ENCODE measurements at regions not wholly inside any gene's neighbourhood (a gene's known extent, or its start where the extent isn't known, plus 50 kb on each side); places are given as distances from the start of the nearest gene placed in this dataset.
"Not testable (repeated sequence)": the region's sequence is repeated elsewhere in the genome, so short reads cannot be mapped to it uniquely, and the experiment has no call there.

DNA sequence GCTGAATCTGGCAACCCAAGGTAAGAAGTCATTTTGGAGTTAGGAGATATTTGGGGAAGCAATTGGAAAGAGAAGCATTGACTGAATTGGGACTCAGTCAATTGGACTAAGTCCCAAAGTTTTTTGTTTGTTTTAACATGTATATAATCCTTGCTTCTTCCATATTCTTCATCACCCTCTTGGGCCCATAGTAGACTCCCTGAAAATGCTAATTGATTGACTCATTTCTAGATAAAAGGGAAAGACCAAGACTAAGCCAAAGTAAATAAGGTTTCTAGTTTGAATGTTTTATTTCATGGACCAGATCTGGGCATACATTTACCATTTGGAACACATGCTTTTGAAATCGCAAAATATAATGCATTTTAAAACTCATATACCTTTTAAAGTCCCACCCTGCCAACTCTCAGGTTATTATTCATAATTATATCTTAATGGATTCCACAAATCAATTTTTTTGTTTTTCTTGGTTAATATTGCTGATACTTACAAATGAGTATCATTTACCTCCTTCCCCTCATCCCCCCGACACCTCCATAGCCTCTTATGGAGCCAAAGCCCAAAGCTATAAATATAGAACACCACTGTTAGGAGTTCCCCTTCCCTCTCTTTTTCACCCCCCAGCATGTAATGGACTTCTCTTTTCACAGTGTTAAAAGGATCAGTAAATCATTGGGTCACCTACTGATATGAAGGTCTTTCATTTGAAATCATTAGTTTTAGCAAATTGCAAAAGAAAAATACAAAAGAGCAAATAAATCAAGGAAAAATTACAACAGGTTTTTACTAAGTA lies 674.0 kb upstream of the SOX9 start:
- Histone ChIP-seq H3K4me1 (peaks cover 9% of the 10 kb centered on the region), H3K9me3 (no peaks in the 10 kb centered on the region), H3K27ac (no peak overlapping the region), H3K4me3 (no peak overlapping the region), H3K27me3 (no peaks in the 10 kb centered on the region), H3K36me3 (no peaks in the 10 kb centered on the region)
- TF ChIP-seq EP300 (IDR thresholded peaks at IDR 0.05): no peak
- TF ChIP-seq POLR2A (IDR thresholded peaks at IDR 0.05): no peak
- no peak for TF ChIP-seq POLR2AphosphoS5 (IDR thresholded peaks at IDR 0.05)
- TF ChIP-seq, protein P1, sequence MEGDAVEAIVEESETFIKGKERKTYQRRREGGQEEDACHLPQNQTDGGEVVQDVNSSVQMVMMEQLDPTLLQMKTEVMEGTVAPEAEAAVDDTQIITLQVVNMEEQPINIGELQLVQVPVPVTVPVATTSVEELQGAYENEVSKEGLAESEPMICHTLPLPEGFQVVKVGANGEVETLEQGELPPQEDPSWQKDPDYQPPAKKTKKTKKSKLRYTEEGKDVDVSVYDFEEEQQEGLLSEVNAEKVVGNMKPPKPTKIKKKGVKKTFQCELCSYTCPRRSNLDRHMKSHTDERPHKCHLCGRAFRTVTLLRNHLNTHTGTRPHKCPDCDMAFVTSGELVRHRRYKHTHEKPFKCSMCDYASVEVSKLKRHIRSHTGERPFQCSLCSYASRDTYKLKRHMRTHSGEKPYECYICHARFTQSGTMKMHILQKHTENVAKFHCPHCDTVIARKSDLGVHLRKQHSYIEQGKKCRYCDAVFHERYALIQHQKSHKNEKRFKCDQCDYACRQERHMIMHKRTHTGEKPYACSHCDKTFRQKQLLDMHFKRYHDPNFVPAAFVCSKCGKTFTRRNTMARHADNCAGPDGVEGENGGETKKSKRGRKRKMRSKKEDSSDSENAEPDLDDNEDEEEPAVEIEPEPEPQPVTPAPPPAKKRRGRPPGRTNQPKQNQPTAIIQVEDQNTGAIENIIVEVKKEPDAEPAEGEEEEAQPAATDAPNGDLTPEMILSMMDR (IDR thresholded peaks at IDR 0.05): no peak
- 58% methylated on average over 2 of the region's 2 CpGs for WGBS
- no peak for DNase-seq (ENCODE audit: low spot score in 2 of 2)

- WGBS: 55% methylated on average over 3 of the region's 3 CpGs
- DNase-seq (ENCODE audit: low spot score in 2 of 2): no peak
- no peaks in the 10 kb centered on the region for H3K27me3 ChIP-seq
- no peak for TF ChIP-seq POLR2AphosphoS5 (IDR thresholded peaks at IDR 0.05)
- no peak for TF ChIP-seq EP300 (IDR thresholded peaks at IDR 0.05)
- no peak for TF ChIP-seq POLR2A (IDR thresholded peaks at IDR 0.05)
- TF ChIP-seq, protein P1 (IDR thresholded peaks at IDR 0.05): no peak
- no peaks in the 10 kb centered on the region for H3K36me3 ChIP-seq
- no peak overlapping the region for H3K27ac ChIP-seq
- no peak overlapping the region for H3K4me3 ChIP-seq
- H3K9me3 ChIP-seq: no peaks in the 10 kb centered on the region
- peaks cover 9% of the 10 kb centered on the region for H3K4me1 ChIP-seq
These were observed 673.2 kb upstream of the SOX9 start for GRCh38 chr17:71447644-71448043.

DNA sequence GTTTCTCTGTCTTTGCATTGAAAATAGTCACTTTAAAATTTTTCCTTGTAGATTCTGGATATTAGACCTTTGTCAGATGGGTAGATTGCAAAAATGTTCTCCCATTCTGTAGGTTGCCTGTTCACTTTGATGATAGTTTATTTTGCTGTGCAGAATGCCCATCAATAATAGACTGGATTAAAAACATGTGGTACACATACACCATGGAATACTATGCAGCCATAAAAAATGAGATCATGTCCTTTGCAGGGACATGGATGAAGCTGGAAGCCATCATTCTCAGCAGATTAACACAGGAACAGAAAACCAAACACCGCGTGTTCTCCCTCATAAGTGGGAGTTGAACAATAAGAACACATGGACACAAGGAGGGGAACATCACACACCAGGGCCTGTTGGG lies 670.2 kb upstream of the SOX9 start:
- 67% methylated on average over 2 of the region's 2 CpGs for WGBS
- H3K36me3 ChIP-seq, H3K4me3 ChIP-seq: not testable (repeated sequence)

DNA sequence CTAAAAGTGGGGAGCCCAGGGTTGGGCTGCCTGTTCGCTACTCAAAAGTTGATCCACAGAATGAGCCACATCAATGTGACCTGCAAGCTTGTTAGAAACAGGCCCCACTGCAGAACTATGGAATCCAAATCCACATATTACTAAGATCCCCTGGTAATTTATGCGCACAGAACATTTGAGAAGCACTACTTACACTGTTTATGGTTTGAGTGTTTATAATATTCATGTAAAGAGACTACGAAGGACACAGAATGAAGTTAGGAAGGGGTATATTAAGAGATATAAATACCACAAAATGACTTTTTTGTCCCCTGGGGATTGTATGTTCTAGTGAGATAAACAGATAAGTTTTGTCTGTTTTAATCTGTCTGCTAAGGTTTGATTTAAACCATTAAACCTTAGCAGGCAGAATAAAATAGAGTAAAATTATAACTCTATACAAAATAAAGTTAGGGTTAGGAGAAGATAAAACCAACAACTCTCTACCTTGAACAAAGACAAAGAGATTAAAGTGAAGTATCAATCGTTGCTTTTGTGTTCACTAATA lies 666.9 kb upstream of the SOX9 start:
- peaks cover 11% of the 10 kb centered on the region for H3K4me1 ChIP-seq
- H3K9me3 ChIP-seq: no peaks in the 10 kb centered on the region
- no peaks in the 10 kb centered on the region for H3K36me3 ChIP-seq
- no peak overlapping the region for H3K27ac ChIP-seq
- 77% methylated on average over 4 of the region's 4 CpGs for WGBS
- DNase-seq (ENCODE audit: low spot score in 2 of 2): no peak
- no peaks in the 10 kb centered on the region for H3K27me3 ChIP-seq
- no peak overlapping the region for H3K4me3 ChIP-seq
- TF ChIP-seq, protein P1 (IDR thresholded peaks at IDR 0.05): no peak
- TF ChIP-seq POLR2A (IDR thresholded peaks at IDR 0.05) (no peak), EP300 (IDR thresholded peaks at IDR 0.05) (no peak), POLR2AphosphoS5 (IDR thresholded peaks at IDR 0.05) (no peak)

More for the DNA sequence above, 670.2 kb upstream of the SOX9 start:
- not testable (repeated sequence) for H3K4me1 ChIP-seq; H3K27ac ChIP-seq; DNase-seq (ENCODE audit: low spot score in 2 of 2); H3K27me3 ChIP-seq; H3K9me3 ChIP-seq

GRCh38 chr17:71455219-71455618 lies 665.6 kb upstream of the SOX9 start:
- no peaks in the 10 kb centered on the region for H3K9me3 ChIP-seq
- TF ChIP-seq, protein P1 (IDR thresholded peaks at IDR 0.05): no peak
- TF ChIP-seq POLR2A (IDR thresholded peaks at IDR 0.05): no peak
- TF ChIP-seq POLR2AphosphoS5 (IDR thresholded peaks at IDR 0.05): no peak
- TF ChIP-seq EP300 (IDR thresholded peaks at IDR 0.05): no peak
- no peak overlapping the region for H3K27ac ChIP-seq
- WGBS: 77% methylated on average over 2 of the region's 2 CpGs
- no peaks in the 10 kb centered on the region for H3K36me3 ChIP-seq
- H3K4me1 ChIP-seq: peaks cover 11% of the 10 kb centered on the region
- no peaks in the 10 kb centered on the region for H3K27me3 ChIP-seq
- H3K4me3 ChIP-seq: no peak overlapping the region
- DNase-seq (ENCODE audit: low spot score in 2 of 2): no peak
